Mucosa of descending colon (tissue), 3 donors: ENCODE measurements at regions not wholly inside any gene's neighbourhood (a gene's known extent, or its start where the extent isn't known, plus 50 kb on each side); places are given as distances from the start of the nearest gene placed in this dataset.
"Not testable (repeated sequence)": the region's sequence is repeated elsewhere in the genome, so short reads cannot be mapped to it uniquely, and the experiment has no call there.

Source experiments
- ATAC-seq: fragments of 200-7000 bp; cut with Tn5 transposase; one replicate; pipeline ENCODE4 v1.9.1; 2020; ENCODE audit warnings: mild to moderate bottlenecking, moderate library complexity
- DNase-seq, 3 donors: peaks; one replicate each; pipeline ENCODE4 v3.0.0-alpha.2; 2020
- H3K36me3 ChIP-seq: fragments of 200-600 bp; one replicate; pipeline ENCODE4 v1.8.0; 2021; ENCODE audit warnings: low read depth, mild to moderate bottlenecking
- H3K4me1 ChIP-seq: fragments of 200-600 bp; one replicate; pipeline ENCODE4 v1.8.0; 2021; ENCODE audit warnings: low read depth, mild to moderate bottlenecking
- H3K4me3 ChIP-seq: fragments of 200-600 bp; one replicate; pipeline ENCODE4 v1.8.0; 2021; ENCODE audit warnings: mild to moderate bottlenecking
- H3K9me3 ChIP-seq: fragments of 200-600 bp; one replicate; pipeline ENCODE4 v1.8.0; 2021; ENCODE audit warnings: mild to moderate bottlenecking
- CTCF ChIP-seq: fragments of 200-600 bp; IDR thresholded peaks from one replicate; pipeline ENCODE4 v1.8.0; 2022; ENCODE audit warnings: antibody characterized with exemption, mild to moderate bottlenecking
- intact Hi-C, 2 donors: fragments of 100-400 bp; cut with DNase I in 1 of 2; cut with micrococcal nuclease in 1 of 2; formaldehyde crosslinking; loops; one replicate each; pipeline versions ENCODE4 v1.11.0 to v1.11.1; 2022; cut with DNase I, micrococcal nuclease
- donor health status: DM: no; HTN: no; CAD: no; lungs with moderate emphysema.
- donor health status: DM: no; HTN: no; CAD: no.
- donor health status: DM: no; HTN: yes; CAD: no.

- H3K4me1 ChIP-seq = no peaks in the 10 kb centered on the region
- H3K4me3 ChIP-seq = no peak overlapping the region
- ATAC-seq (no peak), DNase-seq (no peak)
- intact Hi-C loops = no loop called here
- TF ChIP-seq CTCF = no peak
- no peaks in the 10 kb centered on the region for H3K36me3 ChIP-seq
- peaks cover 6% of the 10 kb centered on the region for H3K9me3 ChIP-seq
These were observed 647.3 kb upstream of the DEFB115 start for GRCh38 chr20:30610029-30610693.

- no peak for ATAC-seq
- intact Hi-C loops = no loop called here
These were observed 646.7 kb upstream of the DEFB115 start for GRCh38 chr20:30610751-30611150.

GRCh38 chr20:30611239-30611984, 646.1 kb upstream of the DEFB115 start:
- intact Hi-C loops = no loop called here
- Histone ChIP-seq H3K9me3 (peaks cover 6% of the 10 kb centered on the region), H3K4me3 (no peak overlapping the region), H3K36me3 (no peaks in the 10 kb centered on the region), H3K4me1 (no peaks in the 10 kb centered on the region)
- ATAC-seq (no peak), DNase-seq (no peak)
- TF ChIP-seq CTCF = no peak

More at GRCh38 chr20:30610751-30611150, 646.7 kb upstream of the DEFB115 start:
- H3K36me3 ChIP-seq = no peaks in the 10 kb centered on the region
- H3K4me1 ChIP-seq = no peaks in the 10 kb centered on the region
- no peak overlapping the region for H3K4me3 ChIP-seq
- no peak for DNase-seq
- TF ChIP-seq CTCF = no peak
- peaks cover 6% of the 10 kb centered on the region for H3K9me3 ChIP-seq

GRCh38 chr20:30612344-30612743, 645.1 kb upstream of the DEFB115 start:
- no peaks in the 10 kb centered on the region for H3K4me1 ChIP-seq
- no peak overlapping the region for H3K4me3 ChIP-seq
- ATAC-seq (no peak), DNase-seq (no peak)
- no peaks in the 10 kb centered on the region for H3K9me3 ChIP-seq
- no peaks in the 10 kb centered on the region for H3K36me3 ChIP-seq
- no peak for TF ChIP-seq CTCF
- intact Hi-C loops = no loop called here

- H3K9me3 ChIP-seq, ATAC-seq, H3K4me3 ChIP-seq, intact Hi-C loops, H3K4me1 ChIP-seq, DNase-seq, H3K36me3 ChIP-seq: not testable (repeated sequence)
These were observed 636.1 kb upstream of the DEFB115 start for GRCh38 chr20:30621346-30621745.

- H3K4me3 ChIP-seq, H3K4me1 ChIP-seq, intact Hi-C loops, DNase-seq, ATAC-seq, H3K9me3 ChIP-seq, H3K36me3 ChIP-seq: not testable (repeated sequence)
These were observed 633.2 kb upstream of the DEFB115 start for GRCh38 chr20:30624310-30624709.

GRCh38 chr20:30629376-30629775, 628.1 kb upstream of the DEFB115 start:
- H3K4me3 ChIP-seq, intact Hi-C loops: not testable (repeated sequence)

More at GRCh38 chr20:30629376-30629775, 628.1 kb upstream of the DEFB115 start:
- not testable (repeated sequence) for ATAC-seq, H3K4me1 ChIP-seq, H3K9me3 ChIP-seq, H3K36me3 ChIP-seq, DNase-seq
